PC-9 (cell line): ENCODE measurements at regions not wholly inside any gene's neighbourhood (a gene's known extent, or its start where the extent isn't known, plus 50 kb on each side); places are given as distances from the start of the nearest gene placed in this dataset.

Experiments
- CTCF ChIP-seq: fragments of 200-600 bp; sonication (generic); conservative IDR thresholded peaks from 2 replicates; pipeline ENCODE4 v1.6.1; 2017; ENCODE audit warnings: mixed run types, antibody characterized with exemption, mild to moderate bottlenecking, moderate library complexity
- EZH2 ChIP-seq: fragments of 200-600 bp; sonication (generic); IDR thresholded peaks from 2 replicates; pipeline ENCODE4 v1.8.0; 2017; ENCODE audit warnings: antibody characterized with exemption, low read depth

- TF ChIP-seq CTCF (no peak), EZH2 (no peak)
These were observed 270.5 kb upstream of the CHORDC1 start for GRCh38 chr11:90493379-90493778.
